Transverse colon (tissue), 4 donors: ENCODE measurements at regions not wholly inside any gene's neighbourhood (a gene's known extent, or its start where the extent isn't known, plus 50 kb on each side); places are given as distances from the start of the nearest gene placed in this dataset.
"Not testable (repeated sequence)": the region's sequence is repeated elsewhere in the genome, so short reads cannot be mapped to it uniquely, and the experiment has no call there.

Experiments
- DNase-seq: peaks from one replicate; pipeline ENCODE4 v3.0.0-alpha.2; 2019
- H3K27ac ChIP-seq, 4 donors: fragments of 200-600 bp; sonication (generic); 2 replicates each; pipeline ENCODE4 v1.5.1; 2016 to 2018; ENCODE audit warnings: inconsistent platforms in 4 of 4
- H3K27me3 ChIP-seq: fragments of 200-600 bp; sonication (generic); 2 replicates; pipeline ENCODE4 v1.5.1; 2017; ENCODE audit warnings: inconsistent platforms
- H3K36me3 ChIP-seq, 4 donors: fragments of 200-600 bp; sonication (generic); 2 replicates each; pipeline ENCODE4 v1.5.1; 2017 to 2019; ENCODE audit warnings: inconsistent platforms in 4 of 4
- H3K4me1 ChIP-seq, 4 donors: fragments of 200-600 bp; sonication (generic); 2 replicates each; pipeline ENCODE4 v1.5.1; 2017 to 2020; ENCODE audit warnings: inconsistent platforms in 4 of 4
- H3K4me3 ChIP-seq, 4 donors: fragments of 200-600 bp; sonication (generic); 1 replicate in 1 of 4; 2 replicates in 3 of 4; pipeline versions ENCODE4 v1.5.1 to v1.6.1; 2017 to 2019; ENCODE audit warnings: inconsistent platforms in 4 of 4
- H3K9me3 ChIP-seq, 2 donors: fragments of 200-600 bp; sonication (generic); 2 replicates each; pipeline ENCODE4 v1.5.1; 2017 to 2019; ENCODE audit warnings: inconsistent platforms in 2 of 2
- CTCF ChIP-seq, 5 experiments: fragments of 200-600 bp in 3 of 5; fragments of 450-650 bp in 2 of 5; sonication (generic) in 3 of 5; IDR thresholded peaks; 1 replicate in 2 of 5; 2 replicates in 3 of 5; pipeline ENCODE4 v1.5.1; 2016 to 2017; ENCODE audit warnings: antibody characterized with exemption in 5 of 5, inconsistent platforms in 3 of 5, mild to moderate bottlenecking in 2 of 5, moderate library complexity in 1 of 5
- EP300 ChIP-seq: sonication (generic); formaldehyde crosslinking; IDR thresholded peaks from one replicate; pipeline ENCODE4 v1.6.1; 2017; ENCODE audit warnings: antibody characterized with exemption, low read depth
- POLR2A ChIP-seq: fragments of 450-650 bp; IDR thresholded peaks from one replicate; pipeline ENCODE4 v1.6.1; 2016; ENCODE audit warnings: antibody characterized with exemption, mild to moderate bottlenecking, moderate library complexity
- POLR2AphosphoS5 ChIP-seq, 3 donors: sonication (generic); formaldehyde crosslinking; IDR thresholded peaks; one replicate each; pipeline ENCODE4 v1.6.1; 2016; ENCODE audit warnings: antibody characterized with exemption in 3 of 3
- WGBS, 2 donors: methylation state at CpG; one replicate each; pipeline ENCODE4 v1.1.5; 2018; ENCODE audit warnings: low coverage in 1 of 2; 5-methylcytosine and 5-hydroxymethylcytosine counted together
- in situ Hi-C, 4 donors: fragments of 200-750 bp; cut with MboI; loops; one replicate each; pipeline versions ENCODE4 v1.15.0 to v1.15.1; 2017; ENCODE audit warnings: low sequenced_read_pairs in 3 of 4, low pct_ligation_motif_present in 1 of 4, low pct_unique_long_range_greater_than_20kb in 1 of 4
- intact Hi-C: fragments of 100-400 bp; cut with DNase I; formaldehyde crosslinking; loops from one replicate; pipeline ENCODE4 v1.15.1; 2023; ENCODE audit warnings: low total_unique reads

GRCh38 chr1:78203410-78203982 is 157.7 kb downstream of the GIPC2 start:
- intact Hi-C loops, in situ Hi-C loops: not testable (repeated sequence)
- 76% methylated on average over 13 of the region's 13 CpGs; no CpG with 5 or more reads in 1 of the 2 donors for WGBS, 2 donors

GRCh38 chr1:78210175-78210574 is 164.4 kb downstream of the GIPC2 start:
- no peak for DNase-seq
- peaks cover 0 to 4% (median 0%) of the 10 kb centered on the region in 4 donors for H3K4me1 ChIP-seq
- peaks cover 0 to 6% of the 10 kb centered on the region in 2 donors for H3K9me3 ChIP-seq

More at GRCh38 chr1:78203410-78203982, 157.7 kb downstream of the GIPC2 start:
- DNase-seq, H3K36me3 ChIP-seq, H3K27me3 ChIP-seq, H3K27ac ChIP-seq, H3K4me3 ChIP-seq, H3K9me3 ChIP-seq, H3K4me1 ChIP-seq: not testable (repeated sequence)

GRCh38 chr1:78211483-78212092 is 165.8 kb downstream of the GIPC2 start:
- intact Hi-C loops = no loop called here

More at GRCh38 chr1:78210175-78210574, 164.4 kb downstream of the GIPC2 start:
- no peak for TF ChIP-seq POLR2AphosphoS5 (IDR thresholded peaks at IDR 0.05)
- no peak for TF ChIP-seq CTCF (IDR thresholded peaks at IDR 0.05)
- no peak for TF ChIP-seq EP300
- TF ChIP-seq POLR2A = no peak
- intact Hi-C loops (no loop called here), in situ Hi-C loops (no loop called here)
- Histone ChIP-seq H3K27ac (no peak overlapping the region), H3K27me3 (no peaks in the 10 kb centered on the region), H3K36me3 (no peaks in the 10 kb centered on the region), H3K4me3 (no peak overlapping the region)

GRCh38 chr1:78214334-78214733 is 168.6 kb downstream of the GIPC2 start:
- Histone ChIP-seq H3K27ac (no peak overlapping the region), H3K4me3 (no peak overlapping the region), H3K9me3 (peaks cover 3 to 10% of the 10 kb centered on the region in 2 donors), H3K36me3 (no peaks in the 10 kb centered on the region), H3K4me1 (peaks cover 0 to 4% (median 0%) of the 10 kb centered on the region in 4 donors), H3K27me3 (no peaks in the 10 kb centered on the region)
- 56% methylated on average over 4 of the region's 4 CpGs; no CpG with 5 or more reads in 1 of the 2 donors for WGBS, 2 donors
- intact Hi-C loops (no loop called here), in situ Hi-C loops (no loop called here)
- TF ChIP-seq CTCF (IDR thresholded peaks at IDR 0.05) (no peak), EP300 (no peak), POLR2A (no peak), POLR2AphosphoS5 (IDR thresholded peaks at IDR 0.05) (no peak)
- DNase-seq = no peak

More at GRCh38 chr1:78211483-78212092, 165.8 kb downstream of the GIPC2 start:
- Histone ChIP-seq H3K4me3 (no peak overlapping the region), H3K36me3 (no peaks in the 10 kb centered on the region), H3K27me3 (no peaks in the 10 kb centered on the region), H3K27ac (no peak overlapping the region), H3K9me3 (peaks cover 0 to 6% of the 10 kb centered on the region in 2 donors), H3K4me1 (peaks cover 0 to 4% (median 0%) of the 10 kb centered on the region in 4 donors)
- in situ Hi-C loops = no loop called here
- TF ChIP-seq POLR2A (no peak), CTCF (IDR thresholded peaks at IDR 0.05) (no peak), POLR2AphosphoS5 (IDR thresholded peaks at IDR 0.05) (no peak), EP300 (no peak)
- DNase-seq = no peak
- 42 to 90% methylated on average over 2 to 7 of the region's 7 CpGs for WGBS, 2 donors
